Urinary bladder (tissue), 3 donors: ENCODE measurements at regions not wholly inside any gene's neighbourhood (a gene's known extent, or its start where the extent isn't known, plus 50 kb on each side); places are given as distances from the start of the nearest gene placed in this dataset.
A peak's percentile ranks its signal among the peaks of the same experiment; 100 is the strongest.

Experiments used
- DNase-seq: peaks from one replicate; pipeline ENCODE4 v3.0.0-alpha.2; 2015; ENCODE audit errors: extremely low spot score
- H3K27ac ChIP-seq: one replicate; pipeline ENCODE4 v1.5.1; 2013; ENCODE audit warnings: low read depth, mild to moderate bottlenecking, moderate library complexity
- H3K36me3 ChIP-seq: one replicate; pipeline ENCODE4 v1.6.1; 2013; ENCODE audit warnings: mild to moderate bottlenecking, moderate library complexity; ENCODE audit not compliant: insufficient read depth
- H3K4me1 ChIP-seq: one replicate; pipeline ENCODE4 v1.6.1; 2013; ENCODE audit warnings: mild to moderate bottlenecking, moderate library complexity; ENCODE audit not compliant: insufficient read depth
- H3K4me3 ChIP-seq: one replicate; pipeline ENCODE4 v1.5.1; 2013; ENCODE audit warnings: low read depth, low read length
- WGBS: extraction: QIAGEN DNeasy Blood & Tissue Kit; methylation state at CpG from one replicate; pipeline ENCODE4 v1.1.7; 2013; 5-methylcytosine and 5-hydroxymethylcytosine counted together
- donor health status: healthy with polysubstance abuse.
- donor health status: healthy.

DNA sequence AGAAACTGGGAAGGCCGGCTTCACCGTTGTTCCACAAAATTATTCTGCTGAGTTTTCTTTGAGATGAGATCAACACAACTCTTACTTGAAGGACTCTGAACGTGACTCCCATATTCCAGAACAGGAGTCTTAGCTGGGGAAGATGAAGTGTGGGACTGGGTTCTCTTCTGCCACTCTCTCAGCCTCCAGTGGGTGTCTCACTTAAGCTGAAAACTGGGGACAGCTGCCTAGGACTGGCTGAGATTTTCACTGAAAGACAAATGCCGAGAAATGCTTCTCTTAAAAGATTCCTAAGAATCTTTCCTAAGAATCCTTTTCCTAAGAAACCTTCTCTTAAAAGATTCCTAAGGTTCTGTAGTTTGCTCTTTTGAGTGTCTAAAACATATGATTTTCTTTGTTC is 156.6 kb upstream of the LHCGR start:
- H3K4me3 ChIP-seq = no peak overlapping the region
- no peaks in the 10 kb centered on the region for H3K4me1 ChIP-seq
- DNase-seq = no peak
- WGBS = 71% methylated on average over 4 of the region's 4 CpGs
- no peaks in the 10 kb centered on the region for H3K36me3 ChIP-seq
- no peak overlapping the region for H3K27ac ChIP-seq

DNA sequence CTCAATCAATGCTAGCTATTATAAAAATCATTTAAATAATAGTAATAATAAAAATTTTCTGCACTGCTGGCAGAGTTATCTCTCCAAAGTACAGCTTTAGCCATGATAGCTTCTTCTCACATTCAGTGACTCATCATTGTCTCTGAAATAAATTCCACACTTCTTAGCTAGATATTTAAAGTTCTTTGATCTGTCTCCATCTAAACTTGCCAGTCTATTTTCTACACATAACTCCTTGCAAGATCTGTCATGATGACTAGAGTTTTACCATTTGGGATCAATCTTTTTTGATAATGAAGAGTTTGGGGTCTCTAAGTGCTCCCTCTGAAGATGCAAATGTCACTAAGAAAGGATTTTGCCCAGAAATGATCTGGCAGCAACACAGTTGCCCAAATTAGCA is 155.4 kb upstream of the LHCGR start:
- Histone ChIP-seq H3K36me3 (no peaks in the 10 kb centered on the region), H3K4me1 (no peaks in the 10 kb centered on the region), H3K27ac (no peak overlapping the region), H3K4me3 (no peak overlapping the region)
- no peak for DNase-seq

DNA sequence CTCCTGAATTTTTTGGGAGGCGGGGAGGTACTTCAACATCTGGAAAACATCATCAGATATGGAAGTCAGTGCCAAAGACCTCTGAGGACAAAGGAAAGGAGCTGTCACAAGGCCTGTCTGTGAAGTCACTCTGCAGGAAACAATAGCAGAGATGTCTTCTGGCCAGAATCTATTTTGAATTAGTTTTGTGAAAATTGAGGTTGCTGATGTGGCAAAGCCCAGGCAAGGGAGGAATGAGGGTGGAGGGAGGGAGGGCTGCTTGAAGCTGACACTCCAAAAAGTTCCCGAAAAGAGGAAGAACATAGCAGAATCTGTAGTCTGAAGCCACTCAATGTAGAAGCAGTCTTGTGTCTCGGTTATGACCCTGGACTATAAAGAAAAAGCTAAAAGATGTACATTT is 151.1 kb upstream of the LHCGR start:
- H3K4me3 ChIP-seq = no peak overlapping the region
- 69% methylated on average over 3 of the region's 3 CpGs for WGBS
- no peak for DNase-seq
- no peaks in the 10 kb centered on the region for H3K4me1 ChIP-seq
- no peaks in the 10 kb centered on the region for H3K36me3 ChIP-seq
- H3K27ac ChIP-seq = no peak overlapping the region

DNA sequence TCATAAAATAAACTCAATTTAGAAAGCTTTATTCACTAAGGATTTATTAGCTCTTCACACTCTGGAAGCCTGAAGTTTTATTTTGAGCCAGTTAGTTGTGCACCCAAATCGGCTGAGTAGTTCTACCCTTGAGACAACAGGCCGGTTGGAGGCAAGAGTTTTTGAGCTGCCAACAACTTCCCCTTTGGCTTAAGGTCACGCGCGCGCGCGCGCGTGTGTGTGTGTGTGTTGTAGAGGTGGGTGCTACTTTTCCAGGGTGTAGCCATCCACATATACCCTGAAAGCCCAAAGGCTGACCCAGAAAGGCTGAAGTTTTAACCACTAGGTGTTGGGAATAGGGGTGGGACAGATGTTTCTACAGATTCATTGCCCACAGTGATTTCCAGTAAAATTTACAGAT is 150.2 kb upstream of the LHCGR start:
- DNase-seq = no peak
- Histone ChIP-seq H3K36me3 (no peaks in the 10 kb centered on the region), H3K27ac (no peak overlapping the region), H3K4me3 (no peak overlapping the region), H3K4me1 (no peaks in the 10 kb centered on the region)
- WGBS = 90% methylated on average over 10 of the region's 10 CpGs

DNA sequence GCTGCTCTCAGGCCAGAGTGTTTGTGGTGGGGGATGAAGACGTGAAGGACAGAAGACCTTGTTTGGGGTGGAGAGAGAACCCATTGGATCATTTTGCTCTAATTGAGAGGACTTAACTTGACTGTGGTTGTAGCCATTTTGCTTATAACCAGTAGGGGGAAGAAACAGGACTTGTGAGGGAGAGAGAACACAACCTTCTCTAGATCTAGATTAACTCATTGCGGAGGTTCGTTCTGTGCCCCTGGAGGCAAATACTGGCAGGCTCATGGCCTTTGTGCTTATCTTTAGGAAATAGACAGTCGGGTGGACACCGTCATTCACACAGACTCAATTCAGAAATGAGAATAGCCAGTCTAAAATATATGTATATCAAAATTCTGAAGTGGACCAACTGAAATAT is 147.0 kb upstream of the LHCGR start:
- Histone ChIP-seq H3K4me1 (no peaks in the 10 kb centered on the region), H3K4me3 (no peak overlapping the region), H3K27ac (no peak overlapping the region), H3K36me3 (no peaks in the 10 kb centered on the region)
- DNase-seq = no peak
- WGBS = 94% methylated on average over 5 of the region's 5 CpGs

DNA sequence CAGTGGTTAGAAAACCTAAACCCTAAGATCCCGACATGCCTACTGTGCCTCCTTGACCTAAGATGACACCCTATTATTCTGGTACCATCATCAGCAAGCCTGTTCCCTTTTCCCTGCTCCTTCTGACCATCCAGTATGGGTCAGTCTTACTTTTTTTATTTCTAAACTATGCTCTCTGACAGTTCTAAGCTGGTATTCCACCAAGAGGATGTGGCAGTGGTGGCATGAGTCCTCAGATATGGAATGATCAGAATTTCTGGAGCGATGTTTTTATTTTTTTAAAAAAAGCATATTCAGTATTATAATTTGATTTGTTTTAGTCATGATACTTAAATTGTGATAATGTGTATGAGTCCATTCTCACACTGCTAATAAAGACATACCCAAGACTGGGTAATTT is 145.9 kb upstream of the LHCGR start:
- H3K4me3 ChIP-seq = no peak overlapping the region
- DNase-seq = no peak
- WGBS = 97% methylated on average over 2 of the region's 2 CpGs

DNA sequence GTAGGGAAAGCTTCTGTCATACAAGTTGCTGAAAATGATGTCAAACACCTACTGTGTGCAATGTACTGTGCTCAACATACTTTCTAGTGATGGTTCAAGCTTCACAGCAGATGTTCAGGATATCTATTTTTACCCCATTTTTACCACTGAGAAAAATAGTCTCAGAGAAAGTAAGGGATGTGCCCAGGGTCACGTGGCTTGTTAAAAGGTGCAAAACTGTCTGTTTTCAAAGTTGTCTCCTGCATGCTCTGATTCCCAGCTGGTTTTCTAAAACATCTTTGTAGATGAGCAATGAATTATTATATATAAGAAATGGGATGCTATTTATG is 145.5 kb upstream of the LHCGR start:
- Histone ChIP-seq H3K4me1 (no peaks in the 10 kb centered on the region), H3K4me3 (no peak overlapping the region), H3K36me3 (no peaks in the 10 kb centered on the region), H3K27ac (no peak overlapping the region)
- WGBS = 82% methylated on average over 1 of the region's 1 CpG
- no peak for DNase-seq

More for the DNA sequence above, 145.9 kb upstream of the LHCGR start:
- Histone ChIP-seq H3K4me1 (no peaks in the 10 kb centered on the region), H3K27ac (no peak overlapping the region), H3K36me3 (no peaks in the 10 kb centered on the region)

DNA sequence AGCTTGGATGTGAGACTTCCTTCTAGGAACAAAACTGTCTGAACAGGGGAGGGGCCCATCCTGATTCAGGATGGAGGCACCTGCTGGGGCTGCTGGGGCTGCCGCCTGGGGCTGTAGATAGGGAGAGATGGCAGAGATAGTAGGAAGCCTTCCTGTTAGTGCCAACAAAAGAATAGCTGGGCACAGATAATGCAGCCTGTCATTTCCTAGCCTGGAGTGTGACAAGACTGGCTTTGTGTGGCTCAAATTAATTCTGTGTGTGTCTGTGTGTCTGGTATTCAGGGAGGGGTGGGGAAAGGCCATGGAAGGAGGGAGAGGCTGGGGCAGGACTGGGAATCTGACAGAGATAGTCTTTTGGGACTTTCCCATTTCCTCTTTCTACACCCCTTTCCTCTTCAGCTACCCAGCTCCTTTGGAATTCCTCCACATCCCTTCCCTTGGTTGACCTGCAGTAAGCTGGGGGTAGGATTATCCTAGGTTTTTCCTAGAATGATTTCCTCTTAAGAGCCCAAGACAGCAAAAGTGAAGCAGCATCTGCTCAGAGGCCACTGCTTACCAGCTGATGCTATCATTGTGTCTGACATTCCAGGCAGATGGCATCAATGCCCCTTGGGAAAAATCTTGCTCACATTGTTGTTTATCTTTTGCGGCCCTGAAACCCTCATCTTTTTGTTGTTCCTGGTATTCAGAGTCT is 144.9 kb upstream of the LHCGR start:
- Histone ChIP-seq H3K36me3 (no peaks in the 10 kb centered on the region), H3K27ac (no peak overlapping the region), H3K4me1 (no peaks in the 10 kb centered on the region), H3K4me3 (no peak overlapping the region)
- WGBS = 59% methylated on average over 2 of the region's 2 CpGs
- DNase-seq = no peak

DNA sequence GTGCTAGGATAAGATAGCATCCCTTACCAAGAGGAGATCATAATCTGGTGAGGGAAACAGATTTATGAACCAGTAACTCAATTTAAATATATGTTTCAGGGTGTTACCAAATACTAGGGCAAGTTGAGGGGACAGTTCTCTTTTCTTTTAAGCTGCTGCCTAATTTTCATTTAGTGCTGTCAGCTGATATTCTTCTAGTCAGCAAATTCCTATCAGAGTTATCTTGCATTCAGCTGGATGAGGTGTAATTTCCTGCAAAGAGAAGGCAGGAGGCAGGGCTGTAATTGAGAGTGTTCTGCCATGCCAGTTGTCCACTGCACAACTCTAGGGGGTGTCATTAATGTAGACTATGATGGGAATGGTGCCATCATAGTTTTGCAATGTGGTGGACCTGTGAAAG is 141.3 kb upstream of the LHCGR start:
- no peak for DNase-seq
- Histone ChIP-seq H3K27ac (no peak overlapping the region), H3K36me3 (no peaks in the 10 kb centered on the region), H3K4me3 (no peak overlapping the region), H3K4me1 (no peaks in the 10 kb centered on the region)

DNA sequence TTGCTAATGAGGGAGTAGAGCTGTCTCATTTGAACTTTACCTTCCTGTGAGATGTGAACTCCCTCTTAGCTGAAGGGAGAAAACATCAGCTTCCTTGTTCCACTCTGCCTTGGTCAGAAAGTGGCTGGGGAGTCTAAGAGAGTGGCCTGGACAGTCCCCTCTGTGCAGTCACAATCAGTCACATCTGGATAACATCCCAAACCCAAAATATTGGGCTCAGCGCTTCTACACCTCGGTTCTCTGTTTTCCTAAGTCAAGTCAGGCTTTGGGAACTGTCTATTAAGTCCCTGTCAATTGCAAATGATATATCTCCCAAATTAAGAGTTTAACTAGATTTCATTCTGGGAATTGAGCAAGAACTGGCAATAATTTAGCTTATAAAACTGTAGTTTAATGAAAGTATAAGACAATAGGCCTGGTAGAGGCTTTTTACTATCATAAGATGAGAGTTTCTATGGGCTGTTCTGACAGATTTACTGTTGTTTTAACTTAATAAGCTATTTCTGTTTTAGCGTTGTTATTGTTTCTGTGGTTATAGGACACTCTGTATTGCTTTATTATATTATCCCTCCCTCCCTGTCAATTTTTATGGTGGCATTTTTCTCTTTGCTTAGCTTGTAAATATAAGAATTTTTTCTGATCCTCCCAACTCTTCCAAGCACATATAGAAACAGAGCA is 135.1 kb upstream of the LHCGR start:
- 64% methylated on average over 3 of the region's 3 CpGs for WGBS
- peak; percentile 46 for DNase-seq
- H3K27ac ChIP-seq = no peak overlapping the region
- H3K4me3 ChIP-seq = no peak overlapping the region
- no peaks in the 10 kb centered on the region for H3K4me1 ChIP-seq
- H3K36me3 ChIP-seq = no peaks in the 10 kb centered on the region

DNA sequence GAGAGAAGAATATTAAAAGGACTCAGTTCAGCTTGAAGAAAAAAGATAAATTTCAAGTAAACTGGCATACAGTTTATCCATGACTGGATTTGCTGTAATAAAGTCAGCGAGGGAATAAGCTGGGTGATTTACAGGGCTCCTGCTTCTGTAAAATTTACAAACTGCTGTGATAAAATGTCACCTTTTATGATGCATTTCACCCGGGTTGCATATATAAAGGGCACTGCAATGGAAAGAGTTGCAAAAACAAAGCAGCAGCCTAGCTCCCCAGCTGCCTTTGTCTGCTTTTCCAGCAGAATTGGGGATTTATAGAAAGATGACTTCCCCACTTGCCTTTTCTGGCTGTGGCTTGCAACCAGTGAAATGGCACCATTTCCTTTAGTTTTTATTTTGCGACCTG is 132.5 kb upstream of the LHCGR start:
- H3K27ac ChIP-seq = no peak overlapping the region
- no peak overlapping the region for H3K4me3 ChIP-seq
- H3K4me1 ChIP-seq = no peaks in the 10 kb centered on the region
- H3K36me3 ChIP-seq = no peaks in the 10 kb centered on the region
- no peak for DNase-seq
- 31% methylated on average over 3 of the region's 3 CpGs for WGBS

DNA sequence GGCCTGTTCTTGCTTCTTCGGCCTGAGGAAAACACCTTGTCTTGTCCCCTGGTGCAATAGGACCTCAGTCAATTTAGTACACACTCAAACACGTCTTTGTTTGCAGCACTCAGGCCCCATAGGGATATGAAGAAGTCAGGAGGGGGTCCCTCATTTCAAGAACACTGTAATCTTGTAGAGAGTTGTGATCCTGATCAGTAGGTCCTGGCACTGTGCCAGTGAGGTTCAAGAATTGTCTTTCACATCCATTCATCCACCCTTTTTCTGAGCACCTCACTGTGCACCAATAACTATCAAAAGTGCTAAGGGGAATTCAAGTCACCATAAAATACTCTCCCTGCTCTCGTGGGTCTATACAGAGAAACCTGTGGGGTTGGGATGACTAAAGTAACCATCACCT is 131.4 kb upstream of the LHCGR start:
- Histone ChIP-seq H3K27ac (no peak overlapping the region), H3K4me1 (no peaks in the 10 kb centered on the region), H3K4me3 (no peak overlapping the region), H3K36me3 (no peaks in the 10 kb centered on the region)
- DNase-seq = no peak
- 94% methylated on average over 3 of the region's 3 CpGs for WGBS

DNA sequence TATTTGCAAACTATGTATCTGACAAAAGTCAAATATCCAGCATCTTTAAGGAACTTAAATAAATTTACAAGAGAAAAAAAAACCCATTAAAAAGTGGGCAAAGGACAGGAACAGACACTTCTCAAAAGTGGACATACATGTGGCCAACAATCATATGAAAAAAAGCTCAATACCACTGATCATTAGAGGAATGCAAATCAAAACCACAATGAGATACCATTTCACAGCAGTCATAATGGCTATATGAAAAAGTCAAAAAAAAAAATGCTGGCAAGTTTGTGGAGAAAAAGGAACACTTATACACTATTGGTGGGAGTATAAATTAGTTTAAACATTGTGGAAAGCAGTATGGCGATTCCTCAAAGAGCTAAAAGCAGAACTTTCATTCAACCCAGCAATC is 130.3 kb upstream of the LHCGR start:
- no peak overlapping the region for H3K27ac ChIP-seq
- no peak for DNase-seq
- no peak overlapping the region for H3K4me3 ChIP-seq
- WGBS = 98% methylated on average over 1 of the region's 1 CpG
- H3K4me1 ChIP-seq = no peaks in the 10 kb centered on the region
- no peaks in the 10 kb centered on the region for H3K36me3 ChIP-seq

DNA sequence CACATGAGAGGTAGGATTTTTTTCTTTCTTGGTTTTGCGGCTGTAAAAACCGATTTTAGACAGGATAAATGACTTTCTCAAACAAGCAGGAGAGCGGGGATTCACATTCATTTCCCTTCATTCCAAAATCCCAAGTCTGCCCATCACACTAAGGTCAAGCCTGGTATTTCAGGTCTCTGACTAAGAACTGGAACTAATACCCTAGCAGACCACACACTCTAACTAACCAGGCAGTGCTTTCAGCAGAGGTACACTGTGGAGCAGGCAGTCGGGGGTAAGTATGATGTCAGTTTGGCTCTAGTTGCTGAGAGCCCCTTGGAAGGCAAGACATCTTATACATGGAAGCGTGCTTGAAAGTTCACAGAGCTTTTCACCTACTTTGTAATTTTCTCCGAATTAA is 128.1 kb upstream of the LHCGR start:
- no peak overlapping the region for H3K27ac ChIP-seq
- H3K36me3 ChIP-seq = no peaks in the 10 kb centered on the region
- WGBS = 92% methylated on average over 6 of the region's 6 CpGs
- no peak overlapping the region for H3K4me3 ChIP-seq
- no peaks in the 10 kb centered on the region for H3K4me1 ChIP-seq
- DNase-seq = no peak

DNA sequence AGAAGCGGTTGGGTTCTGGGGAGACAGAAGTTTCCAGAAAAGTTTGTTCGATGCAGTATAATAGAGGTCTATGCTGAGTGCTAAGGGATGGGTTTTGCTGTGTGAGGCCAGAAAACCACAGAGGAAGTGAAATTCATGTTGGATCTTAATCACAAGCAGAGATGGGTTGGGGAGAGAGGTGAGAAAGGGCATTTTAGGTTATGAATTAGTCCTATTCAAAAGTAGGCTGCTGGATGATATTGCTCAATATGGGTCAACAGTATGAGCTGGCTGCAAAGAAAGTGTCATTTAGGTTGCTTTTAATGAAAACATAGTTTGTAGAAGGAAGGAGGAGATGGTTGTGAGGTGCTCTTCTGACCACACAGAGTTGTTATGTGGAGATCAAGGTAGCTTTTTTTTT is 118.8 kb upstream of the LHCGR start:
- Histone ChIP-seq H3K4me1 (no peaks in the 10 kb centered on the region), H3K4me3 (no peak overlapping the region), H3K27ac (no peak overlapping the region), H3K36me3 (no peaks in the 10 kb centered on the region)
- 90% methylated on average over 2 of the region's 2 CpGs for WGBS
- DNase-seq = no peak
